Transverse colon (tissue), 4 donors: ENCODE measurements at regions not wholly inside any gene's neighbourhood (a gene's known extent, or its start where the extent isn't known, plus 50 kb on each side); places are given as distances from the start of the nearest gene placed in this dataset.

Source experiments
- DNase-seq: peaks from one replicate; pipeline ENCODE4 v3.0.0-alpha.2; 2019
- H3K27ac ChIP-seq, 4 donors: fragments of 200-600 bp; sonication (generic); 2 replicates each; pipeline ENCODE4 v1.5.1; 2016 to 2018; ENCODE audit warnings: inconsistent platforms in 4 of 4
- H3K27me3 ChIP-seq: fragments of 200-600 bp; sonication (generic); 2 replicates; pipeline ENCODE4 v1.5.1; 2017; ENCODE audit warnings: inconsistent platforms
- H3K36me3 ChIP-seq, 4 donors: fragments of 200-600 bp; sonication (generic); 2 replicates each; pipeline ENCODE4 v1.5.1; 2017 to 2019; ENCODE audit warnings: inconsistent platforms in 4 of 4
- H3K4me1 ChIP-seq, 4 donors: fragments of 200-600 bp; sonication (generic); 2 replicates each; pipeline ENCODE4 v1.5.1; 2017 to 2020; ENCODE audit warnings: inconsistent platforms in 4 of 4
- H3K4me3 ChIP-seq, 4 donors: fragments of 200-600 bp; sonication (generic); 1 replicate in 1 of 4; 2 replicates in 3 of 4; pipeline versions ENCODE4 v1.5.1 to v1.6.1; 2017 to 2019; ENCODE audit warnings: inconsistent platforms in 4 of 4
- H3K9me3 ChIP-seq, 2 donors: fragments of 200-600 bp; sonication (generic); 2 replicates each; pipeline ENCODE4 v1.5.1; 2017 to 2019; ENCODE audit warnings: inconsistent platforms in 2 of 2
- CTCF ChIP-seq, 5 experiments: fragments of 200-600 bp in 3 of 5; fragments of 450-650 bp in 2 of 5; sonication (generic) in 3 of 5; IDR thresholded peaks; 1 replicate in 2 of 5; 2 replicates in 3 of 5; pipeline ENCODE4 v1.5.1; 2016 to 2017; ENCODE audit warnings: antibody characterized with exemption in 5 of 5, inconsistent platforms in 3 of 5, mild to moderate bottlenecking in 2 of 5, moderate library complexity in 1 of 5
- EP300 ChIP-seq: sonication (generic); formaldehyde crosslinking; IDR thresholded peaks from one replicate; pipeline ENCODE4 v1.6.1; 2017; ENCODE audit warnings: antibody characterized with exemption, low read depth
- POLR2A ChIP-seq: fragments of 450-650 bp; IDR thresholded peaks from one replicate; pipeline ENCODE4 v1.6.1; 2016; ENCODE audit warnings: antibody characterized with exemption, mild to moderate bottlenecking, moderate library complexity
- POLR2AphosphoS5 ChIP-seq, 3 donors: sonication (generic); formaldehyde crosslinking; IDR thresholded peaks; one replicate each; pipeline ENCODE4 v1.6.1; 2016; ENCODE audit warnings: antibody characterized with exemption in 3 of 3
- WGBS, 2 donors: methylation state at CpG; one replicate each; pipeline ENCODE4 v1.1.5; 2018; ENCODE audit warnings: low coverage in 1 of 2; 5-methylcytosine and 5-hydroxymethylcytosine counted together
- in situ Hi-C, 4 donors: fragments of 200-750 bp; cut with MboI; loops; one replicate each; pipeline versions ENCODE4 v1.15.0 to v1.15.1; 2017; ENCODE audit warnings: low sequenced_read_pairs in 3 of 4, low pct_ligation_motif_present in 1 of 4, low pct_unique_long_range_greater_than_20kb in 1 of 4
- intact Hi-C: fragments of 100-400 bp; cut with DNase I; formaldehyde crosslinking; loops from one replicate; pipeline ENCODE4 v1.15.1; 2023; ENCODE audit warnings: low total_unique reads

DNA sequence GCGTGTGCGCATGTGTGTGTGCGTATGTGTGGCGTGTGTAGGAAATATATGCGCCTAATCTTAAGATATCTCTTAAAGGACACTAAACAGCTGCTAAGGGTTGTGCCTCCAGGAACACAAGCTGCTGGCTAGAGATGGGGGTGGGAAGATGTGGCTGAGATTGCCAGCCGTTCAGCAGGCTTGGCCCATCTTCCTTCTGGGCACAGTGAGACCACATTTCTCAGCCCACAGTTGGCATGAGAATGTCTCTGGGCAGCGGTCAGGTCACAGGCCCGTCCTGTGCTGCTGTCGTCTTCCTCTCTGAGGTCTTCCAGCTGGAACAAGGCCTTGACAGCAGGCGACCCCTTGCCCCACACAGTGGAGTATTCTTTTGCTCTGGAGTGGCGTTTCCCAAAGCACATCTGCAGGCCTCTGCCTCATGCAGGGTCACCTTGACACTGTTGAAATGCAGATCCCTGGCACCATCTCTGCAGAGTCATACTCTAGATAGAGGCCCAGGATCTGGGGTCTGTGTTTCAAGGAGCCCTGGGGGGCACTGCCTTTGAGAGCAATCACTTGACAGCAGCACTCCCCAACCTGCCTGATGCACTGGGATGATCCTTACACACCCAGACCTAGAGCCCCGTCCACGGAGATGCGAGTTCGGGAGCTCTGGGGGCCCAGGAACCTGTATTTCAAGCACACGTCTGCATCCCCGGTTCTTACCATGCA is 335.5 kb upstream of the SFSWAP start:
- TF ChIP-seq EP300 (no peak), POLR2AphosphoS5 (IDR thresholded peaks at IDR 0.05) (no peak), POLR2A (no peak), CTCF (IDR thresholded peaks at IDR 0.05) (no peak)
- H3K27ac ChIP-seq = no peak overlapping the region
- H3K36me3 ChIP-seq = no peaks in the 10 kb centered on the region
- DNase-seq = no peak
- in situ Hi-C loops (no loop called here), intact Hi-C loops (no loop called here)
- H3K9me3 ChIP-seq = no peaks in the 10 kb centered on the region
- H3K27me3 ChIP-seq = peaks cover 5% of the 10 kb centered on the region
- 82 to 100% methylated on average over 5 to 17 of the region's 17 CpGs for WGBS, 2 donors
- no peaks in the 10 kb centered on the region for H3K4me1 ChIP-seq
- H3K4me3 ChIP-seq = no peak overlapping the region

DNA sequence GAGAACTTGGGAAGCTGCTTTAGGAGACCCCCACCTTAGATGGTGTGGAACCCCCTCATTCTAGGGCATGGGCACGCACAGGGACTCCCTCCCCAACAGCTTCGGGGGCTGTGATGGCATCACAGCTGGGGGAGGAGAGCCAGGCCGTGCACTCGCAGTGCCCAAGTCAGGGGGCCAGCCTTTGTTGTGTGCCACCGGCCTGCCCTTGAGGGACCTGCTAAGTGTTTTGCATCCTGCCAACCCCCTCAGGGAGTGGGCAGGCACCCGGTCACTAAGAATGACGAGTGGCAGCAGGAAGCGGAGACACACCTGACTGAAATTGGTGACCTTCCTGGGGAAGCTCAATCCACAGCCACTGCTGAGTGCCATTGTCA is 334.9 kb upstream of the SFSWAP start:
- no peak for DNase-seq
- TF ChIP-seq POLR2A (no peak), EP300 (no peak), CTCF (IDR thresholded peaks at IDR 0.05) (no peak)
- Histone ChIP-seq H3K9me3 (no peaks in the 10 kb centered on the region), H3K4me3 (no peak overlapping the region), H3K4me1 (no peaks in the 10 kb centered on the region), H3K27ac (no peak overlapping the region), H3K36me3 (no peaks in the 10 kb centered on the region), H3K27me3 (peaks cover 8% of the 10 kb centered on the region)
- WGBS, 2 donors = 82% methylated on average over 8 of the region's 8 CpGs; no CpG with 5 or more reads in 1 of the 2 donors
- in situ Hi-C loops (no loop called here), intact Hi-C loops (no loop called here)

- intact Hi-C loops (no loop called here), in situ Hi-C loops (no loop called here)
- no peak overlapping the region for H3K27ac ChIP-seq
- no peak for TF ChIP-seq POLR2A
- no peak for TF ChIP-seq POLR2AphosphoS5 (IDR thresholded peaks at IDR 0.05)
- TF ChIP-seq EP300 = no peak
- no peak for TF ChIP-seq CTCF (IDR thresholded peaks at IDR 0.05)
- no peaks in the 10 kb centered on the region for H3K9me3 ChIP-seq
- no peak for DNase-seq
- no peaks in the 10 kb centered on the region for H3K4me1 ChIP-seq
- WGBS, 2 donors = 85% methylated on average over 29 of the region's 29 CpGs; no CpG with 5 or more reads in 1 of the 2 donors
- H3K27me3 ChIP-seq = peaks cover 19% of the 10 kb centered on the region
- no peaks in the 10 kb centered on the region for H3K36me3 ChIP-seq
- H3K4me3 ChIP-seq = no peak overlapping the region
These were observed 332.6 kb upstream of the SFSWAP start for GRCh38 chr12:131378176-131378842.

DNA sequence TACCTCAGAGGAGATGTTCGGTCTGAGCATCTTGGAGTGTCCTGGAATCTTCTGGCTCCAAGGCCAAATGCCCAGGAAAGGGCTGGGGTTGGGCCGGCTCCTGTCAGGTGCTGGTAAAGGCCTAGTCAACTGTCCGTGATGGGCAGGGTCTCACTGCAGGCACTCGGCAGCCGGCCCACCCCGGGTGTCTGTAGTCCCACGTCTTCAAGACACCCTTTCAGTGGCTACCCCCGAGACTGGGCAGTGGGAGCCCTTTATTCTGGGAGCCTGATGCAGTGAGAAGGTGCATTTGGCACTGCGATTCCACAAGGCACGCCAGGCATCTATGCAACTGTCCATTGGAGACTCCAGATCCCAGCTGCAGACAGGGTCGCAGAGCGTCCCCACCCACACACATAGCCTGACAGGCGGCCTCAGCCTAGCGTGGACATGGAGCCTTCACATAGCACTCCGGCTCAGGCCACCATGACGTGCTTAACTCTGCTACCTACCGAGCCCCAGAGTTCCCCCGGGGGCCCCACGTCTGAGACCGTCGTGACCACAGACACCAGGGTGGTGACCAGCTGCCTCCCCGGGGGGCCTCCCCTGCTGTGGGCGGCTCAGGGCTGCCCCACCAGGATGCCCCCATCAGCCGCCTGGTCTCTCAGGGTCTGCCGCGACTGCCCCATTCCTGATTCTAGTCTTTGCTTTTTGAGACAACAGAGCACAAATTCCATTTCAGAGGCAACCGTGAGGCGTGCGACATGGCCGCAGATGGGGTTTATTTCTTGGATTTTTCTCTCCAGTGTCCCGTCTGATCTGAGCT is 331.8 kb upstream of the SFSWAP start:
- Histone ChIP-seq H3K4me3 (no peak overlapping the region), H3K9me3 (no peaks in the 10 kb centered on the region), H3K4me1 (no peaks in the 10 kb centered on the region), H3K36me3 (no peaks in the 10 kb centered on the region), H3K27ac (no peak overlapping the region), H3K27me3 (peaks cover 23% of the 10 kb centered on the region)
- in situ Hi-C loops (no loop called here), intact Hi-C loops (no loop called here)
- WGBS, 2 donors = 20 to 83% methylated on average over 1 to 31 of the region's 31 CpGs
- DNase-seq = no peak
- no peak for TF ChIP-seq EP300
- no peak for TF ChIP-seq POLR2AphosphoS5 (IDR thresholded peaks at IDR 0.05)
- TF ChIP-seq POLR2A = no peak
- TF ChIP-seq CTCF (IDR thresholded peaks at IDR 0.05) = no peak
